ENCODE measurements at regions not wholly inside any gene's neighbourhood (a gene's known extent, or its start where the extent isn't known, plus 50 kb on each side); places are given as distances from the start of the nearest gene placed in this dataset.

DNA sequence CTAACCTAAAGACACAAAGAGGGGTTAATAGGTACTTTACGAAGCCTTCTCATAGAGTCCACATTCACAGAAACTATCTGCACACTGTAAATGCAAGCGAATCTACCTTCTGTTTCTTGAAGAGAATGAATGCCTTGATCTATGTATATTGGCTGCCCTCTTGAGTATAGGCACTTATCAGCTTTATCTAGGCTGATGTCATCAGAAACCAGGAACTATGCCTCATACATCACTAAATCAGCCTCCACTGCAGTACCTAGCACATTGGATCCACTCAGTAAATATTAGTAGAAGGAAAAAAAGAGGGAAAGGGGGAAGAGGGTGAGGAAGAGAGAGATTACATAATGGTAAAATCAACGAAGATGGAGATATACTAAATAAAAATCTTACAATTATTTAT, 477.1 kb downstream of the CAAP1 start:
- TF ChIP-seq EP300 (IDR thresholded peaks at IDR 0.05; ENCODE audit: borderline replicate concordance in 1 of 2, low read depth in 1 of 2, low read length in 1 of 2) = no peak
- no peak for TF ChIP-seq CHD2 (IDR thresholded peaks at IDR 0.05; ENCODE audit: low read length, partially characterized antibody)
- no peak for TF ChIP-seq EZH2phosphoT487 (IDR thresholded peaks at IDR 0.05; ENCODE audit: borderline replicate concordance, low read depth)
- TF ChIP-seq, protein P1, sequence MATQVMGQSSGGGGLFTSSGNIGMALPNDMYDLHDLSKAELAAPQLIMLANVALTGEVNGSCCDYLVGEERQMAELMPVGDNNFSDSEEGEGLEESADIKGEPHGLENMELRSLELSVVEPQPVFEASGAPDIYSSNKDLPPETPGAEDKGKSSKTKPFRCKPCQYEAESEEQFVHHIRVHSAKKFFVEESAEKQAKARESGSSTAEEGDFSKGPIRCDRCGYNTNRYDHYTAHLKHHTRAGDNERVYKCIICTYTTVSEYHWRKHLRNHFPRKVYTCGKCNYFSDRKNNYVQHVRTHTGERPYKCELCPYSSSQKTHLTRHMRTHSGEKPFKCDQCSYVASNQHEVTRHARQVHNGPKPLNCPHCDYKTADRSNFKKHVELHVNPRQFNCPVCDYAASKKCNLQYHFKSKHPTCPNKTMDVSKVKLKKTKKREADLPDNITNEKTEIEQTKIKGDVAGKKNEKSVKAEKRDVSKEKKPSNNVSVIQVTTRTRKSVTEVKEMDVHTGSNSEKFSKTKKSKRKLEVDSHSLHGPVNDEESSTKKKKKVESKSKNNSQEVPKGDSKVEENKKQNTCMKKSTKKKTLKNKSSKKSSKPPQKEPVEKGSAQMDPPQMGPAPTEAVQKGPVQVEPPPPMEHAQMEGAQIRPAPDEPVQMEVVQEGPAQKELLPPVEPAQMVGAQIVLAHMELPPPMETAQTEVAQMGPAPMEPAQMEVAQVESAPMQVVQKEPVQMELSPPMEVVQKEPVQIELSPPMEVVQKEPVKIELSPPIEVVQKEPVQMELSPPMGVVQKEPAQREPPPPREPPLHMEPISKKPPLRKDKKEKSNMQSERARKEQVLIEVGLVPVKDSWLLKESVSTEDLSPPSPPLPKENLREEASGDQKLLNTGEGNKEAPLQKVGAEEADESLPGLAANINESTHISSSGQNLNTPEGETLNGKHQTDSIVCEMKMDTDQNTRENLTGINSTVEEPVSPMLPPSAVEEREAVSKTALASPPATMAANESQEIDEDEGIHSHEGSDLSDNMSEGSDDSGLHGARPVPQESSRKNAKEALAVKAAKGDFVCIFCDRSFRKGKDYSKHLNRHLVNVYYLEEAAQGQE (IDR thresholded peaks at IDR 0.05; ENCODE audit: low read depth, low read length) = no peak
- no peak for TF ChIP-seq POLR2AphosphoS5 (IDR thresholded peaks at IDR 0.05; ENCODE audit: low read depth, low read length)
- no peak for TF ChIP-seq JUND (IDR thresholded peaks at IDR 0.05)
- no peak for TF ChIP-seq SMC3 (IDR thresholded peaks at IDR 0.05; ENCODE audit: low read depth, low read length)
- TF ChIP-seq USF2 (IDR thresholded peaks at IDR 0.05; ENCODE audit: borderline replicate concordance, low read depth, low read length) = no peak
- no peak for TF ChIP-seq TAF1 (IDR thresholded peaks at IDR 0.05; ENCODE audit: borderline replicate concordance, low read depth, low read length)
- TF ChIP-seq, protein P2, sequence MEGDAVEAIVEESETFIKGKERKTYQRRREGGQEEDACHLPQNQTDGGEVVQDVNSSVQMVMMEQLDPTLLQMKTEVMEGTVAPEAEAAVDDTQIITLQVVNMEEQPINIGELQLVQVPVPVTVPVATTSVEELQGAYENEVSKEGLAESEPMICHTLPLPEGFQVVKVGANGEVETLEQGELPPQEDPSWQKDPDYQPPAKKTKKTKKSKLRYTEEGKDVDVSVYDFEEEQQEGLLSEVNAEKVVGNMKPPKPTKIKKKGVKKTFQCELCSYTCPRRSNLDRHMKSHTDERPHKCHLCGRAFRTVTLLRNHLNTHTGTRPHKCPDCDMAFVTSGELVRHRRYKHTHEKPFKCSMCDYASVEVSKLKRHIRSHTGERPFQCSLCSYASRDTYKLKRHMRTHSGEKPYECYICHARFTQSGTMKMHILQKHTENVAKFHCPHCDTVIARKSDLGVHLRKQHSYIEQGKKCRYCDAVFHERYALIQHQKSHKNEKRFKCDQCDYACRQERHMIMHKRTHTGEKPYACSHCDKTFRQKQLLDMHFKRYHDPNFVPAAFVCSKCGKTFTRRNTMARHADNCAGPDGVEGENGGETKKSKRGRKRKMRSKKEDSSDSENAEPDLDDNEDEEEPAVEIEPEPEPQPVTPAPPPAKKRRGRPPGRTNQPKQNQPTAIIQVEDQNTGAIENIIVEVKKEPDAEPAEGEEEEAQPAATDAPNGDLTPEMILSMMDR (IDR thresholded peaks at IDR 0.05) = no peak
- TF ChIP-seq MXI1 (IDR thresholded peaks at IDR 0.05; ENCODE audit: low read depth, low read length) = no peak

All from SK-N-SH (cell line).